Heart right ventricle (tissue), 16 donors: ENCODE measurements at regions not wholly inside any gene's neighbourhood (a gene's known extent, or its start where the extent isn't known, plus 50 kb on each side); places are given as distances from the start of the nearest gene placed in this dataset.

ENCODE experiments used
- ATAC-seq, 8 donors: fragments of 200-7000 bp; cut with Tn5 transposase; one replicate each; pipeline ENCODE4 v1.9.1; 2020; ENCODE audit warnings: mild to moderate bottlenecking in 8 of 8, moderate library complexity in 8 of 8, moderate number of reproducible peaks in 1 of 8
- DNase-seq, 2 donors: peaks; one replicate each; pipeline ENCODE4 v3.0.0-alpha.2; 2020
- H3K27ac ChIP-seq, 10 donors: fragments of 200-600 bp; sonication (generic) in 2 of 10; one replicate each; pipeline versions ENCODE4 v1.5.0 to v1.8.0; 2020 to 2022; ENCODE audit warnings: mild to moderate bottlenecking in 3 of 10
- H3K27me3 ChIP-seq, 7 donors: fragments of 200-600 bp; one replicate each; pipeline ENCODE4 v1.8.0; 2021 to 2022; ENCODE audit warnings: mild to moderate bottlenecking in 2 of 7
- H3K36me3 ChIP-seq, 9 donors: fragments of 200-600 bp; sonication (generic) in 1 of 9; one replicate each; pipeline versions ENCODE4 v1.5.0 to v1.8.0; 2020 to 2022; ENCODE audit warnings: mild to moderate bottlenecking in 2 of 9
- H3K4me1 ChIP-seq, 9 donors: fragments of 200-600 bp; sonication (generic) in 1 of 9; one replicate each; pipeline versions ENCODE4 v1.5.0 to v1.8.0; 2020 to 2022; ENCODE audit warnings: mild to moderate bottlenecking in 4 of 9
- H3K4me3 ChIP-seq, 10 donors: fragments of 200-600 bp; sonication (generic) in 2 of 10; one replicate each; pipeline versions ENCODE4 v1.5.0 to v1.8.0; 2020 to 2022; ENCODE audit warnings: mild to moderate bottlenecking in 7 of 10, moderate library complexity in 2 of 10
- H3K9me3 ChIP-seq, 11 donors: fragments of 200-600 bp in 10 of 11; sonication (generic) in 2 of 11; one replicate each; pipeline versions ENCODE4 v1.5.0 to v1.8.0; 2013 to 2022; ENCODE audit warnings: mild to moderate bottlenecking in 2 of 11, control low read depth in 1 of 11, moderate library complexity in 1 of 11
- WGBS, 2 donors: extraction: QIAGEN DNeasy Blood & Tissue Kit; methylation state at CpG; one replicate each; pipeline ENCODE4 v1.1.7; 2013; ENCODE audit warnings: inconsistent platforms in 1 of 2; 5-methylcytosine and 5-hydroxymethylcytosine counted together
- intact Hi-C, 10 donors: fragments of 100-400 bp; cut with DNase I; formaldehyde crosslinking; loops; one replicate each; pipeline versions ENCODE4 v1.11.1 to v1.14.2; 2022
- TF ChIP-seq, protein P1 (sequence below), 9 donors: fragments of 200-600 bp; sonication (generic) in 2 of 9; IDR thresholded peaks; one replicate each; pipeline versions ENCODE4 v1.5.0 to v1.8.0; 2021 to 2022; ENCODE audit warnings: antibody characterized with exemption in 9 of 9, mild to moderate bottlenecking in 5 of 9, moderate library complexity in 1 of 9
- donor health status: Arrhythmogenic right ventricular cardiomyopathy.
- donor health status: ischemic (EF 13 %, LVEDD 7.1; RV severe dilation, severe dysfunction).
- donor health status: healthy with polysubstance abuse.
- donor health status: DM: no; HTN: yes; CAD: no.
- donor health status: DM: no; HTN: no; CAD: no.
- donor health status: ischemic (EF 25% LVEDD 6.9; RV normal size, moderate dysfunction).
- donor health status: ischemic (EF 25% LVEDD 5.7; RV mildly dilated, moderate dysfunction).
- donor health status: healthy.
- donor health status: DM: yes; HTN: yes; CAD: no.
- donor health status: Ischemic cardiomyopathy.
- donor health status: ischemic (EF 35%, LVEDD 5.7; RV mildly dilated, moderate dysfunction).
- donor health status: nonischemic (EF 11% LVEDD 7.7; RV severe dilation, severe dysfunction).
- donor health status: DM: yes; HTN: yes; CAD: no.
- donor health status: PGD.
- donor health status: ischemic (EF 29% LVEDD 5.4; RV normal size, mild dysfunction).
- donor health status: nonischemic (EF 23%, LVEDD 6.1; RV moderate dilation, normal function).

DNA sequence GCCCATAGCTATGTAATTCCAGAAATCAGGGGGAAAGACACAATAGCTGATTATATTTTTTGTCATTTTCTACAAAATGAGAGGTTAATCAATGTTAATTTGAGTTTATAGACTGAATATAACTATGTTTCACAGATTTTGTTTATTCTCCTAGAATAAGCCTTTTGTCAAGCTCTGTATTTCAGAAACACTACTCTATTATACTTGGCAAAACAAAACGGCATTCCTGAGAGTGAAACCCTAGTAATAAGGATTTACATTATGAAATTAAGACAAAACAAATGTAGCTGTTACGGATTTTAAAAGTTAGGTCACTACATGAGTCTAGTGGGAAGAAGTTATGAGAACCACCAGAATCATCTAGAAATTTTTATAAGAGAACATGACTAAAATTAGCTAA is 334.2 kb downstream of the KLF12 start:
- no peaks in the 10 kb centered on the region for H3K9me3 ChIP-seq
- no peaks in the 10 kb centered on the region for H3K27me3 ChIP-seq
- TF ChIP-seq, protein P1, sequence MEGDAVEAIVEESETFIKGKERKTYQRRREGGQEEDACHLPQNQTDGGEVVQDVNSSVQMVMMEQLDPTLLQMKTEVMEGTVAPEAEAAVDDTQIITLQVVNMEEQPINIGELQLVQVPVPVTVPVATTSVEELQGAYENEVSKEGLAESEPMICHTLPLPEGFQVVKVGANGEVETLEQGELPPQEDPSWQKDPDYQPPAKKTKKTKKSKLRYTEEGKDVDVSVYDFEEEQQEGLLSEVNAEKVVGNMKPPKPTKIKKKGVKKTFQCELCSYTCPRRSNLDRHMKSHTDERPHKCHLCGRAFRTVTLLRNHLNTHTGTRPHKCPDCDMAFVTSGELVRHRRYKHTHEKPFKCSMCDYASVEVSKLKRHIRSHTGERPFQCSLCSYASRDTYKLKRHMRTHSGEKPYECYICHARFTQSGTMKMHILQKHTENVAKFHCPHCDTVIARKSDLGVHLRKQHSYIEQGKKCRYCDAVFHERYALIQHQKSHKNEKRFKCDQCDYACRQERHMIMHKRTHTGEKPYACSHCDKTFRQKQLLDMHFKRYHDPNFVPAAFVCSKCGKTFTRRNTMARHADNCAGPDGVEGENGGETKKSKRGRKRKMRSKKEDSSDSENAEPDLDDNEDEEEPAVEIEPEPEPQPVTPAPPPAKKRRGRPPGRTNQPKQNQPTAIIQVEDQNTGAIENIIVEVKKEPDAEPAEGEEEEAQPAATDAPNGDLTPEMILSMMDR (IDR thresholded peaks at IDR 0.05): no peak
- WGBS, 2 donors: 82 to 83% methylated on average over 2 of the region's 2 CpGs
- H3K4me1 ChIP-seq: no peaks in the 10 kb centered on the region
- peaks cover 0 to 7% (median 0%) of the 10 kb centered on the region in 9 donors for H3K36me3 ChIP-seq
- H3K27ac ChIP-seq: no peak overlapping the region
- H3K4me3 ChIP-seq: no peak overlapping the region
- no peak for DNase-seq
- intact Hi-C loops: no loop called here
- ATAC-seq: no peak

DNA sequence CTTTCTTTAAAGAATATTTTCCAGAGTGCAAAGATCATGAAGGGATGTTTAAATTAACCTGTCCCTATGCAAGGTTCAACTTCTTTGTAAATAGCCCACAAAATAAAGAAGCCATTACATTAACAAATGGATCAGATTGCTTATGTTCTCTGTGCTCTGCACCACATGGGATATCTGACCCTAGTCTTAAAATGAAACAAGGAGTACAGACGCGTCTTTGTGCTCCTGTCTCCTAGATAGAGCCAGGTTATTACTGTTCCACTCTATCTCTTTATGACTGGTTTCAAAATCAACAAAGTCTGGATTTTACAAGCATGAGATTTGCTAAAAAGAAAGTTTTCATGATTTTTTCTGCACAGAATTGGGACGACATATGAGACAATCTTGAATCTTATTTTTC is 339.4 kb downstream of the KLF12 start:
- ATAC-seq: no peak
- H3K36me3 ChIP-seq: peaks cover 0 to 4% (median 0%) of the 10 kb centered on the region in 9 donors
- no peak for DNase-seq
- TF ChIP-seq, protein P1 (IDR thresholded peaks at IDR 0.05): no peak
- no peak overlapping the region for H3K27ac ChIP-seq
- 78 to 85% methylated on average over 3 of the region's 3 CpGs for WGBS, 2 donors
- peak overlapping the region in 1 of 10 donors; percentile 1 for H3K4me3 ChIP-seq
- no peaks in the 10 kb centered on the region for H3K9me3 ChIP-seq
- H3K4me1 ChIP-seq: no peaks in the 10 kb centered on the region
- H3K27me3 ChIP-seq: no peaks in the 10 kb centered on the region
- intact Hi-C loops: no loop called here

DNA sequence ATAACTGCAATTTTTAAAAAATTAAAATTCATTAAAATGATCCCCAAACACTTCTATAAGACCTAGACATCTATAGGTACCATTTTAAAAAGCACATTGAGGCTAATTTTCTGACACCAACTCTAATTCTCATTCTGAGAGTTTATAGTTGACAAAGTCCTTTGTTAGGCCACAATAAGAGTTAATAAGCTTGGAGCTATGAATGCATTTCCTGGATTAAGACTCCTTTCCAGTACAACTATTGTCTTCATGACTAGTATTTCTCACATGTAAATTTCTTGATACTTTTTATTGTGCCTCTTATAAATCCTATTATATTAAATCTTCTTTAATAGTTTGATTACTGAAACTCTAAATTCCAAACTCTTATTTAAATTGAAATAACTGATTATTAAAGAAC is 340.8 kb downstream of the KLF12 start:
- Histone ChIP-seq H3K27ac (no peak overlapping the region), H3K9me3 (no peaks in the 10 kb centered on the region), H3K4me3 (no peak overlapping the region), H3K36me3 (no peaks in the 10 kb centered on the region), H3K4me1 (no peaks in the 10 kb centered on the region), H3K27me3 (no peaks in the 10 kb centered on the region)
- no peak for ATAC-seq
- DNase-seq: no peak
- TF ChIP-seq, protein P1 (IDR thresholded peaks at IDR 0.05): no peak
- intact Hi-C loops: no loop called here

DNA sequence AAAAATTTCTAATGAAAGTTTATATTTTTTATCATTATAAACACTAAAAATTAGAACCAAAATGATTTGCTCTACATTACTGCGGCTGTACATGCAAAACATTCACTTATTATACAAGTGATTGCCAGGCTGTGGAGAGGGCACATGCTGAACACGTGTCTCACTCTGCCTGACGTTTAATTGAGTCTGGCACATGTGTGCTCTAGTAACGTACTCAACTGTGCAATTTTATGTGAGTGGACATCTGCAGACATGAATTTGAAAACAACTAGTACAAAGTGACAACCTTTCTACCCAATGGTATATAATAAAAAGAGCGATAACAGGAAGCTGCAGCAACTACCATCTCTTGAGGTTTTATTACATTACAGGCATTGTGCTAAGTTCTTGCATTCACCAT is 341.4 kb downstream of the KLF12 start:
- no peaks in the 10 kb centered on the region for H3K4me1 ChIP-seq
- H3K9me3 ChIP-seq: no peaks in the 10 kb centered on the region
- intact Hi-C loops: no loop called here
- no peak for DNase-seq
- TF ChIP-seq, protein P1 (IDR thresholded peaks at IDR 0.05): no peak
- H3K27ac ChIP-seq: no peak overlapping the region
- WGBS, 2 donors: 80 to 82% methylated on average over 5 of the region's 5 CpGs
- ATAC-seq: no peak
- no peak overlapping the region for H3K4me3 ChIP-seq
- no peaks in the 10 kb centered on the region for H3K36me3 ChIP-seq
- H3K27me3 ChIP-seq: no peaks in the 10 kb centered on the region
